ENCODE measurements at regions not wholly inside any gene's neighbourhood (a gene's known extent, or its start where the extent isn't known, plus 50 kb on each side); places are given as distances from the start of the nearest gene placed in this dataset.

DNA sequence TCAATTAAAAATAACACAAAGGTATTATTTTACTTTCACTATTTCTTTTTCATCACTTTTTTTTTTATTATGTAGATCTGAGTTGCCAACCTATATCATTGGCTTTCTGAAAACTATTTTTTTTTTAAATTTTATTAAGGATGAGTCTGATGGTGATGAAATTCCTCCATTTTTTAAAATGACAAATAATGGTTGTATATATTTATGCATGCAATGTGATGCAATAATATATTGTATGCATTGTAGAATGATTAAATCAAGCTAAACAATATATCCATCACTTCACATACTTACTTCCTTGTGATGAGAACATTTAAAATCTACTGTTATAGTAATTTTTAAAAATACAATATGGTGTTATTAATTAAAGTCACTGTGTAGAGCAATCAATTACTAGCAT is 1081.6 kb downstream of the CNTNAP5 start:
- TF ChIP-seq, protein P1, sequence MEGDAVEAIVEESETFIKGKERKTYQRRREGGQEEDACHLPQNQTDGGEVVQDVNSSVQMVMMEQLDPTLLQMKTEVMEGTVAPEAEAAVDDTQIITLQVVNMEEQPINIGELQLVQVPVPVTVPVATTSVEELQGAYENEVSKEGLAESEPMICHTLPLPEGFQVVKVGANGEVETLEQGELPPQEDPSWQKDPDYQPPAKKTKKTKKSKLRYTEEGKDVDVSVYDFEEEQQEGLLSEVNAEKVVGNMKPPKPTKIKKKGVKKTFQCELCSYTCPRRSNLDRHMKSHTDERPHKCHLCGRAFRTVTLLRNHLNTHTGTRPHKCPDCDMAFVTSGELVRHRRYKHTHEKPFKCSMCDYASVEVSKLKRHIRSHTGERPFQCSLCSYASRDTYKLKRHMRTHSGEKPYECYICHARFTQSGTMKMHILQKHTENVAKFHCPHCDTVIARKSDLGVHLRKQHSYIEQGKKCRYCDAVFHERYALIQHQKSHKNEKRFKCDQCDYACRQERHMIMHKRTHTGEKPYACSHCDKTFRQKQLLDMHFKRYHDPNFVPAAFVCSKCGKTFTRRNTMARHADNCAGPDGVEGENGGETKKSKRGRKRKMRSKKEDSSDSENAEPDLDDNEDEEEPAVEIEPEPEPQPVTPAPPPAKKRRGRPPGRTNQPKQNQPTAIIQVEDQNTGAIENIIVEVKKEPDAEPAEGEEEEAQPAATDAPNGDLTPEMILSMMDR (IDR thresholded peaks at IDR 0.05) = no peak
- no peak for TF ChIP-seq EZH2 (IDR thresholded peaks at IDR 0.05; ENCODE audit: borderline replicate concordance, insufficient read depth, low read depth, low read length, poor library complexity, severe bottlenecking)
